ENCODE measurements at regions not wholly inside any gene's neighbourhood (a gene's known extent, or its start where the extent isn't known, plus 50 kb on each side); places are given as distances from the start of the nearest gene placed in this dataset.

DNA sequence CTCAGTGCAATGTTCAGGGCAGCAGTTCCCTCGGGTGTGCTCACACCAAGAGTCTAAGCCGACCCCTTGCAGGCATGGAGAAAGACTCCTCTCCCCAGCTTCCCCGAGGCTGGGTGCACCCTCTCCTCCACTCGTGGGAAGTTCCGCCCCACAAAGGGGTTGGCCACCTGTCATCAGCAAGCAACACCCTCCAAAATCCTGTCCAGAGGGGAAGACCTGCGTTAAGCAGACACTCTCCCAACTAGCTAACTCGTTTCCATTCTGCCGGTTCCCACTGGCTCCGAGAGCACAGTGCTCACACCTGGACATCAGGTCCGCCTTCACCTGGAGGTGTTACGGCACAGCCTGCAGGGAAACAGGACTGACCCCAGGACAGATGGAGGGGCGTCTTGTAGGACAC, 117.9 kb upstream of the IRX4 start:
- no peak for TF ChIP-seq POLR2AphosphoS5 (IDR thresholded peaks at IDR 0.05)
- TF ChIP-seq, protein P1, sequence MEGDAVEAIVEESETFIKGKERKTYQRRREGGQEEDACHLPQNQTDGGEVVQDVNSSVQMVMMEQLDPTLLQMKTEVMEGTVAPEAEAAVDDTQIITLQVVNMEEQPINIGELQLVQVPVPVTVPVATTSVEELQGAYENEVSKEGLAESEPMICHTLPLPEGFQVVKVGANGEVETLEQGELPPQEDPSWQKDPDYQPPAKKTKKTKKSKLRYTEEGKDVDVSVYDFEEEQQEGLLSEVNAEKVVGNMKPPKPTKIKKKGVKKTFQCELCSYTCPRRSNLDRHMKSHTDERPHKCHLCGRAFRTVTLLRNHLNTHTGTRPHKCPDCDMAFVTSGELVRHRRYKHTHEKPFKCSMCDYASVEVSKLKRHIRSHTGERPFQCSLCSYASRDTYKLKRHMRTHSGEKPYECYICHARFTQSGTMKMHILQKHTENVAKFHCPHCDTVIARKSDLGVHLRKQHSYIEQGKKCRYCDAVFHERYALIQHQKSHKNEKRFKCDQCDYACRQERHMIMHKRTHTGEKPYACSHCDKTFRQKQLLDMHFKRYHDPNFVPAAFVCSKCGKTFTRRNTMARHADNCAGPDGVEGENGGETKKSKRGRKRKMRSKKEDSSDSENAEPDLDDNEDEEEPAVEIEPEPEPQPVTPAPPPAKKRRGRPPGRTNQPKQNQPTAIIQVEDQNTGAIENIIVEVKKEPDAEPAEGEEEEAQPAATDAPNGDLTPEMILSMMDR (IDR thresholded peaks at IDR 0.05 in 8 of 11, conservative IDR thresholded peaks at IDR 0.05 in 3 of 11) = no peak

Data from spleen (tissue), 7 donors.